ENCODE measurements at regions not wholly inside any gene's neighbourhood (a gene's known extent, or its start where the extent isn't known, plus 50 kb on each side); places are given as distances from the start of the nearest gene placed in this dataset.
"Not testable (repeated sequence)": the region's sequence is repeated elsewhere in the genome, so short reads cannot be mapped to it uniquely, and the experiment has no call there.

DNA sequence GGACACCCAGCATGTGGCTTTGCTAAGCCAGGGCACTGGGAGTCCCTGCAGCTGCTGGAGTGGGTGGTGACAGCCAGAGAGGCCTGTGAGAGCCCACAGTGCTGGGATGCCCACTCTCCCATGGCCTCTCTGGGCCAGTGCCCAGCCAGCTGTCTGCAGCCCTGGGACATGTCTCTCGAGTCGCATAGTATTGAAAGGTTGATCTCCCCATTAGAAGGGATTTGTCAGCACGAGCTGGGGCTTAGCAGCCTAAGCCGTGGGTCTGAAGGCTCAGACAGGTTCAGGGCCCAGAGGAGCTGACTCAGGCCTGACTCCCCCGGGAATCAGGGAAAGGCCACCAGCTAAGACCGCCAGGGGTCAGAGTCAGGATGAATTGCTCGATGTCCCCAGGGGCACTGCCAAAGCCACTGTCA is 53.5 kb downstream of the FOXD2 start:
- Mint-ChIP-seq H3K27me3 (peaks cover 25% of the 10 kb centered on the region), H3K27ac (no peak overlapping the region), H3K4me3 (no peak overlapping the region), H3K4me1 (no peaks in the 10 kb centered on the region), H3K36me3 (ENCODE audit: low read depth) (no peaks in the 10 kb centered on the region), H3K9me3 (no peaks in the 10 kb centered on the region)
- no peak for ATAC-seq (replicated peaks)

DNA sequence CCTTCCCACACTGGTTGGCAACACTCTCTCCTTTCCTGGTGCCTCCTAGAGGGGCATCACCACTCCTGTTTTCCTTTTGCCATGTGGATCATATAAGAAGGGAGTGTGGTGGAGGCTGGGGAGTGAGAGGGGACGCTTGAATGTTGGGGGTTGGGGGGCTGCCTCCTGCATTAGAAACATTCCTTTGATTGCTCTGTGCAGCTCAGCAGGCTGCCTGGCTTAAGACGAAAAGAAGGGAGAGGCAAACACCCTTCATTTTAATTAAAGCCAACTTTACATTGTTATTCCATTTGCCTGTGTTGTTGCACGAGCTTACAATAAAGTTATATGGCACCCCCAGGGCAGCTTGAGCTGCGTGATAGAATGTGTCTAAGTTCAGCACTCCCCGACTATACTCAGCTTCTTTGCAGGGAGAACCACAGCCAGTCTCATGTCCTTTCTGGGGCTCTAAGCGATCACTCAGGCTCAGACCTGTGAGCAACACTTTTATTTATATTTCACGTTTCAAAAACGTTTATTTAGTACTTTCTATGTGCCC is 57.4 kb downstream of the FOXD2 start:
- H3K36me3 Mint-ChIP-seq (ENCODE audit: low read depth): no peaks in the 10 kb centered on the region
- H3K27me3 Mint-ChIP-seq: peaks cover 31% of the 10 kb centered on the region
- no peak for ATAC-seq (replicated peaks)
- H3K4me1 Mint-ChIP-seq: no peaks in the 10 kb centered on the region
- no peaks in the 10 kb centered on the region for H3K9me3 Mint-ChIP-seq
- H3K27ac Mint-ChIP-seq: no peak overlapping the region
- H3K4me3 Mint-ChIP-seq: no peak overlapping the region

DNA sequence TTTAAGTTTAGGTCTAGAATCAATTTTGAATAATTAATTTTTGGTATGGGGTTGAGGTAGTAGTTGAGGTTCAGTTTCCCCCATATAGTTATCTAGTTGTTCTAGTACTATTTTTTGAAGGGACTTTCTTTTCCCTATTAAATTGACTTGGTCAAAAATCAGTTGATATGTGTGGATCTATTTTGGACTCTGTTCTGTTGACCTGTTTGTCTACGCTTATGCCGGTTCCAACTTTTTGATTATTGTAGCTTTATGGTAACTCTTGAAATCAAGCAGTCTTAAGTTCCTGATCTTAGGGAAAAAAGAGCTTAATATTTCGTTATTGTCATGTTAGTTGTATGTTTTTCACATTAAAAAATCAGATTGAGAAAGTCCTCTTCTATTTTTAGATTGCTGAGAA is 60.7 kb downstream of the FOXD2 start:
- H3K4me3 Mint-ChIP-seq: no peak overlapping the region
- ATAC-seq (replicated peaks): no peak
- no peak overlapping the region for H3K27ac Mint-ChIP-seq
- no peaks in the 10 kb centered on the region for H3K9me3 Mint-ChIP-seq
- H3K36me3 Mint-ChIP-seq (ENCODE audit: low read depth): no peaks in the 10 kb centered on the region
- H3K27me3 Mint-ChIP-seq: peaks cover 39% of the 10 kb centered on the region
- H3K4me1 Mint-ChIP-seq: no peaks in the 10 kb centered on the region

DNA sequence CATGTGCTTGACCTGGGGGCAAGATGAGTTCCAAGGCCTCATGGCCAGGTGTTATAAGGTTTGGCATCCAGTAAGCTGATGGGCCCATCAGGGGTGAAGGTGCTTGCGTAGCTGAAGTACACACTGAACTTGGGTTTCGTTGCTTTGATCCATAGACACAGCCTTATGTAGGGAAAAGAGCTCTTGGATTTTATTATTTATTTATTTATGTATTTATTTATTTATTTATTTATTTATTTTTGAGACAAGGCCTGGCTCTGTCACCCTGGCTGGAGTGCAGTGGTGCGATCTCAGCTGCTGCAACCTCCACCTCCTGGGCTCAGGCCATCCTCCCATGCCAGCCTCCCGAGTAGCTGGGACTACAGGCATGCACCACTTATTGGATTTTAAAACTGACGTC is 63.2 kb downstream of the FOXD2 start:
- Mint-ChIP-seq H3K27me3 (peaks cover 47% of the 10 kb centered on the region), H3K9me3 (no peaks in the 10 kb centered on the region), H3K36me3 (ENCODE audit: low read depth) (no peaks in the 10 kb centered on the region), H3K4me1 (no peaks in the 10 kb centered on the region), H3K4me3 (no peak overlapping the region), H3K27ac (no peak overlapping the region)
- no peak for ATAC-seq (replicated peaks)

DNA sequence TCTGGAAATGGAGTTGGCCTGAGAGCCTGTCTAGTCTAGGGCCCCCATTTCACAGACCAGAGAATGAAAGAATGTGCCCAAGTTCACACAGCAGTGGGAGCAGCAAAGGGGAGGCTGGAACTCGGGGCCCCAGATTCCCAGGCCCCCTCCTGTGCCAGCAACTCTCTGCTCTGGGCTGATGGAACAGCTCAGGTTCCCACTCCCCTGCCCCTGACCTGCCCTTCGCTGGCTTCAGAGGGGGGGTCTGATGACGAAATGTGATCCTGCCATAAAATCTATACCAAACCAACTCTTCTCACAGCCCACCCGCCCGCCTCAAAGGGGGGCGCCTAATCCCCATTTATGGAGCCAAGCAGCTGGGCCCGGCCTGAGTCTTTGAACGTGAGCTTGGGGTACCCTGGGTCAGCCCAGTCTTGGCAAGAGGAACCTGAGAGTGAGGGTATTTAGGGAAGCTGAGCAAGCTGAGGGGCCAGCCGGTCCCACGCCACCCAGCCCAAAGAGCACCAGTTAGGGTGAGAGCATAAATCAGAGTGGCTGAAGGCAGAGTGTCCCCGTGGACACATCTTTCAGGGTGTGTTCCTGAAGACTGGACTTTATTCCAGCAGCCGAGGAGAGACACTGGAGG is 65.0 kb downstream of the FOXD2 start:
- no peaks in the 10 kb centered on the region for H3K4me1 Mint-ChIP-seq
- no peak for ATAC-seq (replicated peaks)
- no peaks in the 10 kb centered on the region for H3K36me3 Mint-ChIP-seq (ENCODE audit: low read depth)
- H3K9me3 Mint-ChIP-seq: no peaks in the 10 kb centered on the region
- no peak overlapping the region for H3K27ac Mint-ChIP-seq
- H3K27me3 Mint-ChIP-seq: peaks cover 56% of the 10 kb centered on the region
- H3K4me3 Mint-ChIP-seq: no peak overlapping the region

DNA sequence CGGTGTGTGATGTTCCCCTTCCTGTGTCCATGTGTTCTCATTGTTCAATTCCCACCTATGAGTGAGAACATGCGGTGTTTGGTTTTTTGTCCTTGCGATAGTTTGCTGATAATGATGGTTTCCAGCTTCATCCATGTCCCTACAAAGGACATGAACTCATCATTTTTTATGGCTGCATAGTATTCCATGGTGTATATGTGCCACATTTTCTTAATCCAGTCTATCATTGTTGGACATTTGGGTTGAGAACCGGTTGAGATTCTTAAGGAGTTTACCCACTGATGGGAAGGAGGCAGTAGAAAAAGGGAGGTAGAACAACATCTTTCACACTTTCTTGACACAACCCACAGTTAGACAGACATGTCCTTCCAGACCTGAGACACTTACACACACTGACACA is 67.0 kb downstream of the FOXD2 start:
- H3K9me3 Mint-ChIP-seq; H3K4me3 Mint-ChIP-seq; H3K36me3 Mint-ChIP-seq (ENCODE audit: low read depth); ATAC-seq (replicated peaks); H3K27ac Mint-ChIP-seq; H3K4me1 Mint-ChIP-seq: not testable (repeated sequence)
- peaks cover 51% of the 10 kb centered on the region for H3K27me3 Mint-ChIP-seq

DNA sequence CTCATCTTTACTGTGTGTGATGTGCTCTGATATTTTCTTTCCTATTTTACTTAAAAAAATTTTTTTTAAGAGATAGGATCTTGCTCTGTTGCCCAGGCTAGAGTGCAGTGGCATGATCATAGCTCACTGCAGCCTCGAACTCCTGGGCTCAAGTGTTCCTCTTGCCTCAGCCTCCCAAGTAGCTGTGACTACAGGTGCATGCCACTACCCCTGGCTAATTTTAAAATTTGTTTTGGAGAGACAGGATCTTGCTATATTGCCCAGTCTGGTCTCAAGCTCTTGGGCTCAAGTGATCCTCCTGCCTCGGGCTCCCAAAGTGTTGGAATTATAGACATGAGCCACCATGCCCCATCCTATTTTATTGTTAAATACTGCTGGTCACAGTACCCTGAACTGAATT is 67.4 kb downstream of the FOXD2 start:
- no peak overlapping the region for H3K4me3 Mint-ChIP-seq
- H3K4me1 Mint-ChIP-seq: no peaks in the 10 kb centered on the region
- no peaks in the 10 kb centered on the region for H3K36me3 Mint-ChIP-seq (ENCODE audit: low read depth)

DNA sequence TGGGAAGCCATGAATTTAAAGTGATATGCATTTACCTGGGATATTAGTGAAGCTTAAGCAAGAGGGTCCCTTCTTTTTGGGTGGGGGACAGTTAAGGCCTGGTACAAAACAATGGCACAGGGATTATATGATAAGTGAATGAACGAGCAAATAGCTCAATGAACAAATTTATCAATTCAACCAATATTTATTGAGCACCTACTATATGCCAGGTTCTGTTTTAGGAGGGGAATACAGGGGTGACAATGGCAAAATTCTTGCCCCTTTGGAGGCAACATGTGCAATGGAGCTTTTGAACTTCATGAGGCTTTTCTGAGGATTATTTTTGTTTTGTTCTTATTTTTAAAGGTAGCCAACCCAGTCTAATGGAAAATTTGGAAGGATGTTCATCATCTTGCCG is 68.2 kb downstream of the FOXD2 start:
- H3K4me1 Mint-ChIP-seq: no peaks in the 10 kb centered on the region
- H3K36me3 Mint-ChIP-seq (ENCODE audit: low read depth): no peaks in the 10 kb centered on the region
- no peak overlapping the region for H3K4me3 Mint-ChIP-seq
- H3K27ac Mint-ChIP-seq: no peak overlapping the region
- H3K9me3 Mint-ChIP-seq: no peaks in the 10 kb centered on the region
- peaks cover 51% of the 10 kb centered on the region for H3K27me3 Mint-ChIP-seq
- ATAC-seq (replicated peaks): no peak

More for the DNA sequence above, 67.4 kb downstream of the FOXD2 start:
- no peak for ATAC-seq (replicated peaks)
- H3K9me3 Mint-ChIP-seq: no peaks in the 10 kb centered on the region
- H3K27me3 Mint-ChIP-seq: peaks cover 53% of the 10 kb centered on the region
- H3K27ac Mint-ChIP-seq: no peak overlapping the region

DNA sequence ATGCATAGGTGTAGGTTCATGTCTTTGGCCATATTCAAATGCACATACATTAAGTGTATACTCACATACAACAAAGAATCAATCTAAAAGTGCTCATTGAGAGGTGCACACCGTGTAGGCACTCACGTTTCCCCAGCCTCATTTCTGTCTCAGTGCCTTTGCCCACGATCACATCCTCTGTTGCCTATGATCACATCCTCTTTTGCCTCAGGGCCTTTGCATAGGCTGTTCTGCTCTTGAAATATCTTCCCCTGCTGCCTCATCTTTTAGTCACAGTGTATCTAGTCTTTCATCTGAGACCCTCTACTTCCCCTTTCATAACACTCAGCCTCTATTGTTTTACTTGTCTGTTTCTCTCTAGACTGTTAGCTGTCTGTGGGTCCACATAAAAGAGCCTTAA is 69.3 kb downstream of the FOXD2 start:
- H3K27me3 Mint-ChIP-seq: peaks cover 49% of the 10 kb centered on the region
- no peaks in the 10 kb centered on the region for H3K36me3 Mint-ChIP-seq (ENCODE audit: low read depth)
- peak; percentile 63 for ATAC-seq (replicated peaks)
- no peak overlapping the region for H3K4me3 Mint-ChIP-seq
- no peaks in the 10 kb centered on the region for H3K4me1 Mint-ChIP-seq
- H3K27ac Mint-ChIP-seq: no peak overlapping the region
- no peaks in the 10 kb centered on the region for H3K9me3 Mint-ChIP-seq

DNA sequence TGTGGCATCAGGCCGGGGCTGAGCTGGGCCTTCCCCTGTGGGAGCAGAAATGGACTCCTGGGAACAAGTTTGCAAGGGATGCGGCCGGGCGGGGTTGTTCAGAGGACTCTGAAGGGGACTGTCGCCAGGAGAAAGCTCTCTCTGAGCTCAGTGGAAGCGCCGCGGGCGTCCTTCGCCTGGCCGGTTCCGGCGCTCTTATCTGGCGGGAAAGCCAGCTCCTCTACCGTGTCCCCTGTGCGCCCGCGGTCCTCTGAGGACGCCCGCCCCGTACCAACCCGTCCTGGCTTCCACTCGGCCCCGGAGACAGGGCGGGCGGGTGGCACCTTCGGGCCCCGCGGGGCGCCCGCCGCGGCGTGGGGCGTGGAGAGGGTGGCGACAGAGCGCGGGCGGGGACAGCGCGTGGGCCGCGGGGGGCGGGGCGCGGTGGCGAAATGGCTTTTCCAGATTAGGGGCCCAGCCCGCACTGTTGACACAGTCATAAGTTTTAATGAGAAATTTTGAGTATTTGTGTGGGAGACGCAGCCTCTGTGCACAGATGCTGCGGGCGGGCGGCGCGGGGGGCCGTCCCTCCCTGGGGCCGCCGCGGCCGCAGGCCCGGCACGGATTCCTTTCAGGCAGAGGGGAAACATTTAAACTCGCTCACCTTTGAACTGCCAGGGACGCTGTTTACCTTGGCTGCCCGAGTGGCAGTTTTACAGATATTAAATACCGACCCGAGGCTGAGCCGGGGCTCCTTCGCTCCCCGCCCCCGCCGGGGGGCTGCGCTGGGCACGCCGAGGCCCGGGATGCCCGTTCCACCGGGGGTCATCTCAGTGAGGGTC is 70.2 kb downstream of the FOXD2 start:
- peak; percentile 79 for ATAC-seq (replicated peaks)
- Mint-ChIP-seq H3K36me3 (ENCODE audit: low read depth) (no peaks in the 10 kb centered on the region), H3K27ac (no peak overlapping the region), H3K4me3 (peak overlapping the region; percentile 50), H3K9me3 (no peaks in the 10 kb centered on the region), H3K4me1 (no peaks in the 10 kb centered on the region), H3K27me3 (peaks cover 52% of the 10 kb centered on the region)

DNA sequence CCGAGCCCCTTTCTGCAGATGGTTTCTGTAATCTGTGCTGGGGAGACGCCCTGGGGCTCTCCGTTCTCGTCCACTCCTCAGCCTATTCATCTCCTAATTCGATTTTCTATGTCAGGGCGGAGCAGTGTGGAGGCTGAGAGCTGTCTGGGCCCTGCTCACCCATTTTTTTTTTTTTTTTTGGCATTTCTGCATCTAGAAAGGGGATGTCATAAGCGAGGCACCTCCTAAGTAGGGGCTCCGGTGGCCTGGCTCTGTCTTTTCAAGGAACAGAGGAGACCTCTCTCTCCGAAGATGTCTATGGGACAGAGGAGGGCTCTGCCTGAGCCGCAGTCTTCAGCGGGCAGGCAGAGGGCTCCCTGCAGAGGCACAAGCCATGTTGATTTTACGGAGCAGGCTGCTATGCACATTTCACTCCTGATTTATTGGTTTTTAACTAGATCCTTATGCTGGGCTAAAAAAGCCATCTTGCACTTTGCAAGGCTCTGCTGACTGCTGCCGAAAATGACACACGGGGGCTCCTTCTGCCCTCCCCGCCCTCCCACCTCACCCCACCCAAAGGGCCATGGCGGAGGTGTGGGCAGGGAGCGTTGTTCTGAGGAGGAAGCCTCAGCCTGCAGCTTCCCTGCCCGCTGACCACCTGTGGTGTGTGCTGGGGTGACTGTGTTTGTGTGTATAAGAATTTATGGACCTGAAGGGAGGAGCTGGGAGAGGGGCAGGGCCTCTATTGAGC is 71.0 kb downstream of the FOXD2 start:
- no peaks in the 10 kb centered on the region for H3K9me3 Mint-ChIP-seq
- no peak overlapping the region for H3K27ac Mint-ChIP-seq
- H3K36me3 Mint-ChIP-seq (ENCODE audit: low read depth): no peaks in the 10 kb centered on the region
- peak; percentile 18 for ATAC-seq (replicated peaks)
- H3K27me3 Mint-ChIP-seq: peaks cover 52% of the 10 kb centered on the region
- no peaks in the 10 kb centered on the region for H3K4me1 Mint-ChIP-seq
- H3K4me3 Mint-ChIP-seq: peak overlapping the region; percentile 50

DNA sequence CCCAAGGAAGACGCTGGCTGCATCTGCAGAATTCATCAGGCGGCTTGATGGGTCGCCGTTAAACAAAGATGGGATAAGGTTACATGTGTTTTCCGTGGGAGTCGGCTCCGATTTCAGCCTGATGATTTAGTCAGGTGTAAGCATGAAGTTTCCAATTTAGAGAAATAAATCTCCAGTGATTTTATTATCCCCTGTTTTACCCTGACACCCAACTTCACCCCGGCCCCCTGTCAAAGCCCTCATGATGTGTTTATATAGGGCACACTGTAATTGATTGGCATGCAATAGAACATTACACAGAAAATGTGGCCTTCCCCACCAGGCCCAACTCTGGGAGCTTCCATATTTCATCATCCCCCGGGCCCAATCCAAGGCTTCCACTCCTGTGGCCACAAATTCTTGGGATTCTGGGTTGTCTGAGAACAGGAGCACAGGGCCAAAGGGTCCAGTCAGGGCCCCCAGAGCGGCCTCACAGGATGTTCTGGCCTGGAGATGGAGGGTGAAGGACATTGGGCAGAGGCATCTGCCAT is 72.5 kb downstream of the FOXD2 start:
- Mint-ChIP-seq H3K36me3 (ENCODE audit: low read depth) (no peaks in the 10 kb centered on the region), H3K4me3 (no peak overlapping the region), H3K9me3 (peaks cover 3% of the 10 kb centered on the region), H3K27me3 (peaks cover 58% of the 10 kb centered on the region), H3K4me1 (no peaks in the 10 kb centered on the region), H3K27ac (no peak overlapping the region)
- no peak for ATAC-seq (replicated peaks)

DNA sequence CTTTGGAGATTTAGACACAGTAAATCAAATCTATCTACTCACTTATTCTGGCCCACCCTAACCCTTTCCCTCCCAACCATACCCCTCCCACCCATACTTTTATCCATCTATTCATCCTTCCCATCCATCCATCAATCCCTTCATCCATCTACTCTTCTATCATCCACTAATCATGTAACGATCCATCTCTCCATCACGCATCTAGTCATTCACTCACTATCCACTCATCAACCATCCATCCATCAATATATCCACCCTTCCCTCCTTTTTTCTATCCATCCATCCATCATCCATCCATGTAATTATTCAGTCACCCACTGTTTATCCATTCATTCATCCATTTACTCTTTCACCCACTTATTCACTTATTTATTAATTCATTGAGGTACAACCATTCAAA is 74.0 kb downstream of the FOXD2 start:
- Mint-ChIP-seq H3K27me3 (peaks cover 52% of the 10 kb centered on the region), H3K27ac (no peak overlapping the region), H3K4me1 (no peaks in the 10 kb centered on the region), H3K9me3 (peaks cover 3% of the 10 kb centered on the region), H3K4me3 (no peak overlapping the region), H3K36me3 (ENCODE audit: low read depth) (no peaks in the 10 kb centered on the region)
- ATAC-seq (replicated peaks): no peak

DNA sequence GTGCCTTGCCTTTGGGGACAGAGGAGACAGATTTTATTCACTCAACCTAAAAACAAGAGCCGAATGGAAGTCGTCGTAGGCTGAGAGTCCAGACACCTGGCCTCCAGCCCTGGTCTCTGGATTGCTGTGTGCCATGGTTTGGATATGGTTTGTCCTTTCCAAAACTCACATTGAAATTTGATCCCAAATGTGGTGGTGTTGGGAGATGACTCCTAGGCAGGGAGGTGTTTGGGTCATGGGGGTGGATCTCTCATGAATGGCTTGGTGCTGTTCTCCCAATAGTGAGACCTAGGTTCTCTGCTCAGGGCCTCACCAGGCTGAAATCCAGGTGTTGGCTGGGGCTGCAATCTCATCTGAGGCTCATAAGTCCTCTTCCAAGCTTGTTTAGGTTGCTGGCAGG is 75.5 kb downstream of the FOXD2 start:
- no peak for ATAC-seq (replicated peaks)
- H3K27ac Mint-ChIP-seq: no peak overlapping the region
- no peaks in the 10 kb centered on the region for H3K36me3 Mint-ChIP-seq (ENCODE audit: low read depth)
- no peak overlapping the region for H3K4me3 Mint-ChIP-seq
- H3K4me1 Mint-ChIP-seq: no peaks in the 10 kb centered on the region
- H3K9me3 Mint-ChIP-seq: peaks cover 3% of the 10 kb centered on the region
- H3K27me3 Mint-ChIP-seq: peaks cover 53% of the 10 kb centered on the region

Data from activated T-helper 17 cell treated with anti-CD3 and anti-CD28 coated beads, Interleukin-2, amount 50 U/mL, for 72 hours (primary cell).